ENCODE measurements at regions not wholly inside any gene's neighbourhood (a gene's known extent, or its start where the extent isn't known, plus 50 kb on each side); places are given as distances from the start of the nearest gene placed in this dataset.

- CTCF ChIA-PET: no interaction called here
- POLR2A ChIA-PET (ENCODE audit: low non-redundant PET): no interaction called here
- TF ChIP-seq CTCF (conservative IDR thresholded peaks at IDR 0.05; ENCODE audit: low read depth): no peak
- H3K27ac ChIP-seq: no peak overlapping the region
- no peak for DNase-seq (ENCODE audit: low spot score)
Measured at GRCh38 chr3:54034971-54035370, 87.4 kb upstream of the CACNA2D3 start.

- ChIA-PET POLR2A (ENCODE audit: low non-redundant PET) (no interaction called here), CTCF (no interaction called here)
- TF ChIP-seq CTCF (conservative IDR thresholded peaks at IDR 0.05; ENCODE audit: low read depth): no peak
- DNase-seq (ENCODE audit: low spot score): no peak
- H3K27ac ChIP-seq: no peak overlapping the region
Measured at GRCh38 chr3:54033761-54034160, 88.6 kb upstream of the CACNA2D3 start.

- POLR2A ChIA-PET (ENCODE audit: low non-redundant PET): no interaction called here
- CTCF ChIA-PET: no interaction called here
- TF ChIP-seq CTCF (conservative IDR thresholded peaks at IDR 0.05; ENCODE audit: low read depth): no peak
- no peak for DNase-seq (ENCODE audit: low spot score)
- H3K27ac ChIP-seq: no peak overlapping the region
Measured at GRCh38 chr3:54032598-54032997, 89.8 kb upstream of the CACNA2D3 start.

- DNase-seq (ENCODE audit: low spot score): no peak
- no peak overlapping the region for H3K27ac ChIP-seq
- CTCF ChIA-PET: interaction anchor here (0.6 kb wide), 1 partner anchor 246 kb away, joined by 4 read pairs; no protein-coding TSS in a partner anchor
- TF ChIP-seq CTCF (conservative IDR thresholded peaks at IDR 0.05; ENCODE audit: low read depth): no peak
- POLR2A ChIA-PET (ENCODE audit: low non-redundant PET): no interaction called here
Measured at GRCh38 chr3:54028372-54028771, 94.0 kb upstream of the CACNA2D3 start.

- ChIA-PET CTCF (no interaction called here), POLR2A (ENCODE audit: low non-redundant PET) (no interaction called here)
- no peak overlapping the region for H3K27ac ChIP-seq
- TF ChIP-seq CTCF (conservative IDR thresholded peaks at IDR 0.05; ENCODE audit: low read depth): no peak
- no peak for DNase-seq (ENCODE audit: low spot score)
Measured at GRCh38 chr3:54026543-54026942, 95.8 kb upstream of the CACNA2D3 start.

- ChIA-PET CTCF (no interaction called here), POLR2A (ENCODE audit: low non-redundant PET) (no interaction called here)
- no peak for DNase-seq (ENCODE audit: low spot score)
- TF ChIP-seq CTCF (conservative IDR thresholded peaks at IDR 0.05; ENCODE audit: low read depth): no peak
- H3K27ac ChIP-seq: no peak overlapping the region
Measured at GRCh38 chr3:54021071-54021470, 101.3 kb upstream of the CACNA2D3 start.

GRCh38 chr3:54020436-54020835 is 101.9 kb upstream of the CACNA2D3 start:
- DNase-seq (ENCODE audit: low spot score): no peak
- H3K27ac ChIP-seq: no peak overlapping the region
- TF ChIP-seq CTCF (conservative IDR thresholded peaks at IDR 0.05; ENCODE audit: low read depth): no peak
- ChIA-PET POLR2A (ENCODE audit: low non-redundant PET) (no interaction called here), CTCF (no interaction called here)
